GM21447 (cell line): ENCODE measurements at regions not wholly inside any gene's neighbourhood (a gene's known extent, or its start where the extent isn't known, plus 50 kb on each side); places are given as distances from the start of the nearest gene placed in this dataset.

ENCODE experiments used
- ATAC-seq: cut with Tn5 transposase; IDR thresholded peaks from one replicate; pipeline ENCODE4 v1.9.1; 2021; ENCODE audit not compliant: unreplicated experiment

DNA sequence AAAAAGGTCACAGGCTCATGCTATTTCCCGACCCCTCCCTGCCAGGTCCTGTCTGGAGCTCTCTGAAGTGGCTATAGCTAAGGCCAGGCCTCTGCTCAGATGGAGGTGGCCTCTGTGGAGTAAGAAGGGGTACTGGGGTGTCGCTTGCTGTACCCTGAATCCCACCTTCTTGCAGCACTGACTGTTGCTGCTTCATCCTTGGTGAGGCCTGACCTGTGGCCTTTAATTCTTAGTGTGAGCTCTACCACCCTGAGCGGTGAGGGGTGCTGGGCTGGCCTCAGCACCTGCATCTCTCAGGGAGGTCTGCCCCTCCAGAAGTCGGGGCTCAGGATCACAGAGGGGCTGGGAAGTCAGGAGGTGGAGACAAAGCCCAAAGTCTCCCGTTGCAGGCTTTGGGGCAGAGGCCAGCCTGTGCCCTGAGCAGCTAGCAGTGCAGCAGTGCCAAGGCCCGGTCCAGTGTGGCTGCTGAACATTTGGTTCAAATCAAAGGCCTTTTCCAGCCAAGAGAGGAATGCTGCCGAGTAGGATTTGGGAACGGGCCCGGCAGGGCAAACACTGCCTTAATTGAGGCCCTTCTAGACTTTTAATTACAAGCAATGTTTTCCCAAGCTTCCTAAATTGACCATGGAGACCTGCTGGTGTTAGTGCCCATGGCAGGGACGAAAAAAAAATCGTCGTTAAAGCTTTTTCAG lies 133.5 kb upstream of the HAAO start:
- ATAC-seq, result no peak

DNA sequence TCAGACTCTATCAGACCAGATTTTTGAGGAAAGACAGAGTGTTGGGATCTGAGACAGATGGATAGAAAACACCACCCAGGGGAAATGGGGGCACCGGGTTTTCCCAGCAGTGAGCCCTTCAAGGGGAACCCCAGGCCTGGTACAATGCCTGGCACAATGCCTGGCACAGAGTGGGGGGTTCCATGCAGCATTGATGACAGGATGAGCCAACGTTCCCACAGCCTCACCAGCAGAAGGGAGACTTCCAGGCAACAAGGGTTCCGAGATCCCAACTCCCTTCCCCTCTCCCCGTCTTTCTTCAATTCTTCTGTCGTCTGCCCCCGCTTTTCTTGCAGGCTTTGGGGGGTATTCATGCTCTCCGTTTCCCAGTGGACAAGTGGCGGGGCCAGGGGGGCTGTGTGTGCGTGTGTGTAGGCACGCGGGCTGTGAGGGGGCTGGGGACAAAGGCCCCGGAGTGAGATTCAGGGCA lies 132.1 kb upstream of the HAAO start:
- ATAC-seq, result no peak

DNA sequence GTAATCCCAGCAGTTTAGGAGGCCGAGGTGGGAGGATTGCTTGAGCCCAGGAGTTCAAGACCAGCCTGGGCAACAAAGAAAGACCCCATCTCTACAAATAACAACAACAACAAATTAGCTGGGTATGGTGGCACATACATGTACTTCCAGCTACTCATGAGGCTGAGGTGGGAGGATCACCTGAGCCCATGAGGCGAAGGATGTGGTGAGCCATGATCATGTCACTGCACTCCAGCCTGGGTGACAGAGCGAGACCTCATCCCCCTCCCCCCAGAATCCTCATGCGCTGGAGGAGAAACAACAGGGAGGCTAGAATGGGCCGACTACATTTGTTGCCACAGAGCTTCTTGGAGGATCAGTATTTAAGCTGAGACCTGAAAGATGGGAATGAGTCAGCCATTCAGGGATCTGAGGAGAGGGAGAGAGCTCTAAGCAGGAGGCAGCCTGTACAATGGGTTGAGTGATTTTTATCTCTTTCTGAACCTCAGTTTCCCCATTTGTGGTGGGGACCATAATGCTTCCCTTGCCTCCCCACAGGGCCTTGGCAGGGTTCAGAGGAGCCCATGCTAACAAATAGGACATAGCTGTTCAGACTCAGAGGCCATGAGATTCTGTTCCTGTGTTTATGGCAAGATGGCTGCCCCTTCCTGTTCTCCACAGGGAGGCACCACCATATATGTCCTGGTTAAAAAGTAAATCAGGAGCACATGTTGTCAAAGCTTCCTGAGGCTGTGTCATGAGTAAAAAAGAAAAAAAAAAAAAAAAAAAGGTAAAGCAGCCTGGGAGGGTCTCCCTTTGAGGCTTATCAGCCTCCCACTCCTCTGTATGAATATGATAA lies 131.4 kb upstream of the HAAO start:
- ATAC-seq, result no peak

DNA sequence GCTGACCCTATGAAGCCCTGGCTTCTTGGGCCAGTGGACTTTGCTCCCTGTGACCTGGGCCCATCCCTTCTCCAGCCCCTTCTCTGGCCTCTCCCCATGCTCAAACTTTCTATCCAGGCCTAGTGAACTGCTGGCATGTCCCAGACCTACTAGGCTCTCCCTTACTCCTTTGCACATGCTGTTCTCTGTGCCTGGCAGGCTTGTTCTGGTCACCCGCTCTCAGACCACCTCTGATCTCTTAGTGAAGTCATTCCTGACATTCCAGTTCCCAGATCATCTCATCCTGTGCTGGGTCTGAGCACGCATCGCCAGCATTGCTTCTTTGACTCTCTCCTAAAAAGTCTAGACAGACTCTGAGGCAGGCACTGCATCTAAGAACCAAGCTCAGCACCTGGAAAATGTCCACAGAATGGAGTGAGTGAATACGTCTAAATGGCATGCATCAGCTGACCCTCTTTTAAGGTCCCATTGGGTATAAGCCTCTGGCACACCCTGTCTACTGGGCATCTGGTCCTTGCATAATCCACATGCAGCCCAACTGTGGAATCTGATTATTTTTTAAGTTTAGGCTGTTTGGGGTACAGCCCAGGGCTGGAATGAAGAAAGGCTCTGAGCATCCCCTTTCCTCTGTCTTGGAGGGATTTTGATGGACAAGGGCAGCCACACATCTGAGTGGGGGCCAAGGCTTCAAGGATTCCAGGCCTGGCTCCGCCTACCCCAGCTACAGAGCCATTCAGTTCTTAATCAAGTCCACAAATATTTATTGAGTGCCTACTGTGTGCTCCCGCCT lies 130.6 kb upstream of the HAAO start:
- ATAC-seq, result no peak

DNA sequence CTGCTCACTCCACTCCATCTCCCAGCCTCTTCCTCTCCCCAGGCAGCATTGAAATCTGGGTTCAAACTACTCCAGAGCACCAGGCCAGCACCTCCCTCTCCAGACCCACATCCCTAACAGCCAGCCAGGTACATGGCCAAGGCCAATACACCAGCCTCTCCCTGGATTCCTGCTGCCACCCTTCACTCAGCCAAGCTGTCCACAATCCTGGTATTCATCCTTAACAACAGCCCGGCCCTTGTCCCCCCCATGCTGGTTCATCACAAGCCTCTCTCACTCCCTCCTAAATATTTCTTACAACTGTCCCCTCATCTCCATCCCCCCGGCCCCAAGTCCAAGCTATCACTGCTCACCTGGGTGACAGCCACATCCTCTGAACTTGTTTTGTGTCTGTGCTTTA lies 129.9 kb upstream of the HAAO start:
- ATAC-seq, result no peak

DNA sequence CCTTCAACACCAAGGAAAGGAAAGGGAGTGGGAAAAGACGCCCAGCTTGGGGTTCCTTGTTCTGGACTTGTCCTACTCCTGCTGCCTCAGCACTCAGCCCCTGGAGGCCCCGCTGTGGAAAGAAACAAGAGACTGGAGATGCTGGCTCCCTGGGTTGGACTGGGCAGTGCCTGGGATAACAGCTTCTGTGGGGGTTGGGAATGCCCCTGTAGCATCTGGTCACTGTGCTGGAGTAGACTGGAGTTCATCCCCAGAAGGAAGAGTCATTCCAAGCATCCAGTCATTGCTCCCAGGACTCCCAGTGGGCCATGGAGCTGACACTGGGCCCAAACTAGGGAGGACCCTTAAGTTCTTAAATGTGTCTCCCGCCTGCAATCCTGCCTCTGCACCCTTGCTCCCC lies 129.3 kb upstream of the HAAO start:
- ATAC-seq, result no peak

DNA sequence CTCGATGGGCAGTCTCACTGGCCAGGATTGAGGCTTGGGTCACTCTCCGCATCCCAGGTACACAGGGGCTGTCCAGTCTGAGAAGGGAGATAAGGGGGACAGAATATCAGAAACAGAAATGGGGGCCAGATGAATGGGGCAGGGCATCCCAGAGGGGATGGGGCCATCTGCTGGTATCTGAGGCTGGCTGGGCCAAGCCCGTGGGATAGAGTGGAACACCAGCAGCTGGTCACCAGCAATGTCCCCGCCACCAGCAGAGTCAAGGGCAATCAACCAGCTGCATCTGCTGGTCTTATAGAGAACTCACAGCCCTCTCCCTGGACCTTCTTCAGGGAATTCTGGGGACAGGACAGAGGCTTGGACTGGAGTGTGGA lies 128.8 kb upstream of the HAAO start:
- no peak for ATAC-seq

DNA sequence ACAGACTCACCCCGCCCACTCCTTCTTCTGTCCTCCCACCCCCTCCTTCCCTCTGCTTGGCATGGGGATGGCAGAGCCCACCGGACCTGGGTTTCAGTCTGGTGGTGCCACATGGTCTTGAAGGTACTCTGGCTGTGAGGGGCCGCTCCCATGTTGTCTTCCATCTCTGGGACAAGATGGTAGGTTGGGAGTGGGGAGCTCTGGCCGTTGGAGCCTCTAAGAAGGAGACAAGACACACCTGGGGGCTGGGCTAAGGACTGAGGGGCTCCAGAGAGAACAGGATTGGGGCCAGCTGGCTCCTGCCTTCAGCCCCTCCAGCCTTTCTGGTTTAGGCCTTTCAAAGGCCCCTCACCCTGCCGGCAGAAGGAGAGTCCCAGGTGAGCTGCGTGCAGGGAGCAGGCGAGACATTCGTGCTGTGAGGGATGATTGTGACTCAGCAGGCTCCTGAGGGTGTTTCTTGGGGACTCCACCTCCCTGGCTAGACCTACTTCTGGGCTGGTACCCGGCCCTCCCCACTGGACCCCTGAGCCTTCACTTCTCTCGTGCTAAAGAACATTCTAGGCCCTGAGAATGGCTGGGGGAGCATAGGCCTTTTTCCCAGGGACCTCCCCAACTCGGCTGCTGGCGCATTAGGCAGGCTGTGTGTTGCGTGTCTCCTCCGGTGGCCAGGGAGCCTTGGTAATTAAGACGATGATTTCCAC lies 128.2 kb upstream of the HAAO start:
- no peak for ATAC-seq

DNA sequence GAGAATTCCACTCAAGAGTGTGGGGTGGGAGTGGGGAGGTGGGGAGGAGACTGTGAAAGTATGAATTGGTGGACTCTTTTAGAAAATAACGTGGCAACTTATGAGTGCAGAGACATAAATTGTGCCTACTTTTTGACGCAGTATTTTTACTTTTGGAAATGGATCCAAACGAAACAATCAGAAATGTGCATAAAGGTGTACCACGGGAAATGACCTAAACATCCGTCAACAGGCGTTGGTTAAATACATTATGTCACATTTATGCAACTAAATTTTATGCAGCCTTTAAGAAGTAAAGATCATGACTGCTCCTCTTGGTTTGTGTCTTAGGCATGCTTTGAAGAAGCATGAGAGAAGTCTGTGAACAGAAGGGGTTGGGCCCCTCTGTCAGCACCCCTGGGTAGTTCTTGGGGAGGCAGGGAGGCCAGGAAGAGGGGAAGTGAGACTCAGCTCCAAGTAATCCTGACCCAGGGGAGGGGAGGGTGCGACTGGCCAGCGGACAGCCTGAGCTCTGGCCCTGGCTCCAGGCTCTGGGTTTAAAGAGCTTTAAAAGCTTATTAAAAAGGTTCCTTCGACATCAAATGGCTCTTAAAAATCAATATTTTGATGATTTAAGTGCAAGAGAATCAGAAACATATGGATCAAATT lies 126.4 kb upstream of the HAAO start:
- no peak for ATAC-seq

DNA sequence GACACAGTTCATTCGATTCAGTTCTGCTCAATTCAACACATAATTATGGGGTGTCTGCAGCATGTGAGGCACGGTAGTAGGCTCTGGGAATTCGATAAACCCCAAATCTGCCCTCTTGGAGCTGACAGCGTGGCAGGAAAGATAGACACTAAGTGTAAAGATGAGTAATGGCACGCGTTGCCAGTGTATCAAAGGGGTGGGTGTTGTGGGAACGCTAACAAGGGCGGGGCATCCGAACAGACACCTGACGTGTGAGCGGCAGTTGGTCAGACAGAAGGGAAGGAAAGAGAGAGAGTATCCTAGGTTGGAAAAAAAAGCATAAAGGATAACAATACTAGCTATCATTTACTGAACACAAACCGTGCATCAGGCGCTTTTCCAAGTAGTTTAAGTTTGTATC lies 125.7 kb upstream of the HAAO start:
- ATAC-seq, result no peak

DNA sequence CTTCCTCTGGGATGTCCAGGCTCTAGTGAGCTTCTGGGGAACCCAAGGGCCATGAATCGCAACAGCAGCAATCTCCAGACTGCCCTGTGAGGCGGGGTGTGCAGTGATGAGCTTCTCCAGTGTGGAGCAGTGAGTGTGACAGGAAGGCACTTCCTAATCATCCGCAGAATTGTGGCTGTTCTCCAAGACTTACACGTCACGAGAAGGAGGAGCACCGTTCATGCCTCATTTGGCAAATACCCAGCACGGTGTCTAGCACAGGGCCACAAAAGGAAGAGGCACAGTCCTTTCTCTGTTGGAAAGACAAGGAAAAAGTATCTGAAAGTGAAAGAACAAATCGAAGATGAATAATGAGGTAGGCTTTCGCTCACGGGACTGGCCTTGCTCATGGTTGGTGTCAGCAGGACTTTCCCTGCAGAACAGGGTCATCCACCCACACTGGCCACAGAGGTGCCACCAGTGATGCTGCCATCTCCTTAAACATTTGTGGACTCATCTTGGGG lies 125.1 kb upstream of the HAAO start:
- peak; percentile 57 for ATAC-seq

DNA sequence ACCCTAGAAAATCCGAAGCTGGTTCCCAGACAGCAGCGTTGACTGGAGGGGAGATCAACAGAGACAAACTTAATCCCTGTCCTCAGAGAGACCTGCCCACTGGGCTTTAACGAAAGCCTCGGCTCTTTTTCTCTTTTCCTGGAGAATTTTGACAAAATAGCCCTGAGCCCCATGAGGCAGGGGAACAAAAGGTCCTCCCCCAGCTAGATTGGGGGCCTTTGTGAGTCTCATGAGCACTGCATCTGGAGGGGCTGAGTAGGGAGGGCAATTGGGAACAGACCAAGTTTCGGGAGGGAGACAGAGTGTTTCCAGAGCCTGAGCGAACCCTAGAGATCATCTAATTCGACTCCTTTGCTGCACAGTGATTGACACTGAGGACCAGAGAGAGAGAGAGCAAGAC lies 123.9 kb upstream of the HAAO start:
- no peak for ATAC-seq

DNA sequence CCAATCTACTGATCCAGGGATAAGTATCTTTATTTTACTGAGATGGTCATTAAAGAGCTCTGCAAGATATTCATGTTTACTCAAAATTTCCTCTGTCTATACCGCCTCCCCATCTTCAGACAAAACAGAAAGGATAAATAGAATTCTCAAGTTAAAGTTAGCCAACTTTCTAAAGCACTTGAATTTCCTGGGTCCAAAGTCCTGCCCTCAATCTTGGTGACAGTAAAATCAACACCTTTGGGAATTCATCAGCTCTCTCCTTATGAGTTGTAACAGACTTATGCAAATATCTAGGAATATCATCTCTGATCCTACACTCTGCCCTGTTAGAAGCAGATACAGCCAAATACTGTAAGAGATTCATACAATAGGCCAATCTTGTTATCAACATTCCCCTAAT lies 122.5 kb upstream of the HAAO start:
- no peak for ATAC-seq

DNA sequence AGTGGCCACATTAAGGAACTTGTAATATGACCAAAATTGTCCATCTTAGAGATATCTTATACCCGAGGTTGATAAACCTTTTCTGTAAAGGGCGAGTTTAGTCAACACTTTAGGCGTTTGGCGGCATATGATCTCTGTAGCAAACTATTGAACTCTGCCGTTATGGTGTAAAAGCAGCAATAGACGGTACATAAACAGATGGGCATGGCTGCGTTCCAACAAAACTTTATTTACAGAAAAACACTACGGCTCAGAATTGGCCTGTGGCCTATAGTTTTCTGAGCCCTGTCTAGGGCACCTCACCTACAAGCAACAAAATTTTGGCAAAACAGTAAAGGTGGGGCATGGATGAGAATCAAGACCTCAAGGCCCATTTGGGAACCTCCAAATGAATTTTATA lies 121.9 kb upstream of the HAAO start:
- ATAC-seq, result no peak

DNA sequence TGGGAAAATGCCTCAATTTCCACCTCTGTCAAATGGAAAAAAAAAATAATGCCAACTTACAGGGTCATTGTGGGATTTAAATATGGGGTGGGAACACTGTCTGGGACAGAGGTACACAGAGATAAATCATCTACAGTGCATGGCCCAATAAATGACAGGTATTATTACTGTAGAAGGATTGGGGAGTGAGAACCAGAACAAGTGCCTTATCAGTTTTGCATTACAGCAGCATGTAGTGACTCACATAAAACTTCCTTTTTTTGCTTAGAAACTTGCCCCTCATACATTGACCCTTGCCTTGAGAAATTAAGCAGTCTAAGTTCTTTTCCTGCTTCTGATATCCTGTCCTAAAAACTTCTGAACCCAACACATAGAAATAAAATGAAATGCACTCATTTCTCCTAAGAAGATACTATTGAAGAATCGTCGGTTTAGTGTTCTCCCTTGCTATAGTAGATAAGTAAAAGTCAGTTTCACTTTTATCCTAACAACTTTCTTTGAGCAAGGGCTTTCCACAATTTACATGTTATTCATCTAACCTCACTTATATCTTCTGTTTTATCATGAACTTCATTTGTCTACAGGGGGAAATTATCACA lies 121.0 kb upstream of the HAAO start:
- no peak for ATAC-seq

DNA sequence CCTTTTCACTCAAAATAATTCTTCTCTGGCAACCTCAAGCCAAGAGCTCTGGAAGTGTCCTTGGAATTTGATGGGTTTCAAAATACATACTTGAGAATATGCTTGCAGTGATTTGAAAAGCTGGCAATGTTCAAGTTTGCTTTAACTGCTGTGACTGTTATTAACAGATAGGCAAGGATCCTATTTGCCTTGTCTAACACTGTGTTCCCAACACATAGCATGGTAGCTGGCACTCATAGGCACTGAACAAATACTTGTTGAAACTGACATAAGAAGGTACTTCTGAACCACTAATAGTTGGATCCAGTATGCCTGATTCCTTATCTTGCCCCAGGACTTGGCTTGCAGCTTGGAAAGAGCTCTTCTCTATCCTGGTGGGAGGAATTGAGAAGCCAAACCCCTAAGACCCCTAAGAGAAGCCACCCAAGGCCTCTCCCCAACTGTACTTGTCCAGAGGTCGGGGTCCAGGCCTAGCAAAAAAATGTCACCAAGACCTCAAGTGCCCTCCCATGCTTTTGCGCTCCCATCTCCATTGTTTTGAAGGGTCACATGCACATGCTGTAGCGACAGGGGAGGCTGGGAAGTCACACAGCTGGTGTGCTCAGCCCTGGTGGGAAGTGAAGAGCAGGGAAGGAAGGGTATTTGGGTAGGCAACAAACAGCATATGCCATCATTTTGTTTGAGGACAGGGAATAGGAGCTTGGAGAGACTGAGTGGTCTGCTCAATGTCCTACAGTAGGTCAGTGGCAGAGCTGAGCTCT lies 118.4 kb upstream of the HAAO start:
- ATAC-seq, result no peak

DNA sequence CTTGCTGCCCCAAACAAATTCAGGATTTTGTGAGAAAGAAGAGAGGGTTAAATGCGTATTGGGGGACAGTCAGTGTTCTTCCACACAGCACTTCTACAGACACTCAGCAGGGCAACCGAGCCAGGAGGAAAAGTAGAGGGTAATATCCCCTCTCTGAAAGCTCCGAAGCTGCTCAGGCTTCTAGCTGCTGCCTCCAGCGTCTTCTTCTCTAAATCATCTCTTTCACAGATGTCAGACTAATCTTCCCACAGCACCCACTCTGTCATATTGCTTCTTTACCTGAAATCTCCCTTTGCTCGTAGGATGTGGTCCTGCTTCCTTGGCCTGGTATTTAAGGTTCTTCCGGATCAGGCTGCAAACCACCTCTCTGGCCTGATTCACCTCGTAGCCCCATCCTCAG lies 117.6 kb upstream of the HAAO start:
- no peak for ATAC-seq

DNA sequence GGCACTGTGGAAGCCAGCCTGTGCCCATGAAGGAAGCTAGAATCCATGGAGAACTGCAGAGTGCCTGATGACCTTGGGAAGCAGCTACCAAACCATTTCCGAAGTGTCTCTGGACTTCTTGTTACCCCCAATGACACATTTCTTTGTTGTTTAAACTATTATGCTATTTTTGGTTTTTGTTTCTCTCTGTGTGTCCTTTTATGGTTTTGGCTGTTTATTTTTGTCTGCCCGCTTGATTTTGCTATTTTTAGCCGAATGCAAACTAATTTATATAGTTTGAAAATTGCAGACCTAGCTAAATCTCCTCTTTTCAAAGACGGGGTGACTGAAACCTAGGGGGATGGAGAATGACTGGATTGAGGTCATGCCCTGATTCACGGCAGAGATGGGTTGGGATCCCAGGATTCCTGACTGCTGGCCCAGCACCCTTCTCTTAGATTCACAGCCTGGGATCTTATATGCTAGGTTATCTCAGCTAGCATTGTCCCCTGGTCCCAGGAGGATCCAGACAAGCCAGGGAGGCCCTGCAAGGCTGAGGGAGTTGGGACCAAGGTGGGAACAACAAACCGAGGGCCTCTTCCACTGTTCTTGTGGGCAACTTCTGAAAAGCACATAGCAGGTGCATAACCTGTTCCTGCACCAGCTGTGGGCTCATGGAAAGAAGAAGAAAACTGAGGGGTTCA lies 116.3 kb upstream of the HAAO start:
- no peak for ATAC-seq

DNA sequence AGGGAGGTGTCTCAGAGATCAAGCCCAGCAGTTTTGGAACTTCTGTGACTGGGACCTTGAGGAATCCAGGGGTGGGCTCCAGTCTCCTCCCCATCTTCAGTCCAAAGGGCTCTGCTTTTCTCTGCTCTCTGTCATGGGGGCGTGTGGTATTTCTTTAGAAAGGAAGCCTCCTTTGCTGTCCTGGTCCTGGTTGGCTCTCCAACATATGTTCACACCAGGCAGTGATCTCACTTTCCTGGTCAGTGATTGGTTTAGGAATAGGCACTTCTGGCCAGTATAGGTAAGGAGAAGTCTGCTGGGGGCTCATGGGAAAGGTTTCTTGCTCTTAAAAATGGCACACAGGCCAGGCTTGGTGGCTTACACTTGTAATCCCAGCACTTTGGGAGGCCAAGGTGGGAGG lies 115.5 kb upstream of the HAAO start:
- no peak for ATAC-seq
